HG03520 (cell line): ENCODE measurements at regions not wholly inside any gene's neighbourhood (a gene's known extent, or its start where the extent isn't known, plus 50 kb on each side); places are given as distances from the start of the nearest gene placed in this dataset.

Source experiments
- ATAC-seq: cut with Tn5 transposase; IDR thresholded peaks from one replicate; pipeline ENCODE4 v1.9.1; 2021; ENCODE audit warnings: mild to moderate bottlenecking, moderate library complexity; ENCODE audit not compliant: unreplicated experiment

DNA sequence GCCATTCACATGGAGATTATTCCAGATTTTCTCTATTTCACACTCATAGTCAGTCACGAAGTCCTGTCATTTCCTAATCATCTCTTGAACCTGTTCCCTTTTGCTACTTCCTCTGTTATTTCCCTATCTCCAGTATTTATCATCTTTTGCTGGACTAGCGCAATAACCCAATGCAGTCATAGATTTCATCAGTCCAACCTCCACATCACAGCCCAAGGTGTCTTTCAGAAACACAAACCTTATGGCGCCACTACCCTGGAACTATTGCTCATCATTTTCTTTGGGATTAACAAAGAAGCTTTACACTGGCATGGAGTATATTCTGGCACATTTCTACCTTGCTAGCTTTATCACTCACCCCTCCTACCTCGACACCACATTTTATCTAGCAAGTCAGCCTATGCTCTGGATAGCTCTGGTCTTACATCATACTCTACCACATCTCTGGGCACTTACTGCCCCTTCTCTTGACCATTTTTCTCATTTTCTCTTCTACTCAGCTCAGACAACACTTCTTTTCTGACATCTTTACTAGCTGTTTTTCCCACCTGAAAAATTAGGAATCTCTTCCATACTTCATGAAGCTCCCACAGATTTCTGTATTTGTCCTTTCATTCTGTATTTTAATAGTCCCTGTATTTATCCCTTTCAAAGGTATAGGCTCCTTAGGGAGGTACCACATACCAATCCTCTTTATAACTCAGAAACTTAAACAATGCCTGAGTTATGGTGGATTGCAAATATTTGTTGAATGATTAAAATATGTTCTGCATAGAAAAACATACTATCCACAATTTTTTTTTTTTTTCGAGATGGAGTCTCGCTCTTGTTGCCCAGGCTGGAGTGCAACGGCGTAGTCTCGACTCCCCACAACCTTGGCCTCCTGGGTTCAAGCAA, 534.7 kb downstream of the KLF12 start:
- no peak for ATAC-seq

DNA sequence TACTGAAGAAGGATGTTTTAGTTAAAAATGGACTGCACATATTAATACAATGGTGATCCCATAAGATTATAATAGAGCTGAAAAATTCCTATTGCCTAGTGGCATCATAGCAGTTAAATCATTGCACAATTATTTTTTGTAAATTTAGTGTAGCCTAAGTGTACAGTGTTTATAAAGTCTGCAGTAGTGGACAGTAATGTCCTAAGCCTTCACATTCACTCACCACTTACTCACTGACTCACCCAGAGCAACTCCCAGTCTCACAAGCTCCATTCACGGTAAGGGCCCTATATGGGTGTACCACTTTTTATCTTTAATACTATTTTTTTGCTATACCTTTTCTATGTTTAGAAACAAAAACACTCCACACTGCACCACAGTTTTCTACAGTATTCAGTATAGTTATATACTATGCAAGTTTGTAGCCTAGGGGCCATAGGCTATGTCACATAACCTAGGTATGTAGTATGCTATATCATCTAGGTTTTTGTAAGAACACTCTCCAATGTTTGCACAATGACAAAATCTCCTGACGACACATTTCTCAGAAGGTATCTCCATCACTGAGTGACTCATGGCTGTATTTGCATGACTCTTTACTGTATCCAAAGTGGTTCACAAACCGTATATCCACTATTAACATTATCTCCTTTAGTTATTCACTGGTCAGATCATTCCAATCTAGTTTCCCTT, 536.0 kb downstream of the KLF12 start:
- no peak for ATAC-seq

DNA sequence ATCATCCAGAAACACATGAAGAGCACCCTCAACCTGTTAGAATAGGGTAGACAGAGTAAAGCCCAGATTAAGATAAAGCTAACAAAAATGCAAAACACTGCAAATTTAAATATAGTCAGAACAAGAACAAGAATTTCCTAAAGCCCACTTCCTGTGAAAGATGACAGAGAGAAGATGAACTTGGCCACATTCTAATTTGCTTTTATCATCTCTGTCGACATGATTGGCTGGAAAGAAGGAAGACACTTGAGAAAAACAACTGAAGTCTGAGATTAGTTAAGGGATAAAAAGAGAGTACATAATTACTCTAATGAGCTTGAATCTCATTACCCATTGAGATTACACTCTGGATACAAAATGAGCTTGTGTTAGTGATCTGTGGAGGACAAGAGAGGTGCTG, 537.6 kb downstream of the KLF5 start:
- no peak for ATAC-seq

DNA sequence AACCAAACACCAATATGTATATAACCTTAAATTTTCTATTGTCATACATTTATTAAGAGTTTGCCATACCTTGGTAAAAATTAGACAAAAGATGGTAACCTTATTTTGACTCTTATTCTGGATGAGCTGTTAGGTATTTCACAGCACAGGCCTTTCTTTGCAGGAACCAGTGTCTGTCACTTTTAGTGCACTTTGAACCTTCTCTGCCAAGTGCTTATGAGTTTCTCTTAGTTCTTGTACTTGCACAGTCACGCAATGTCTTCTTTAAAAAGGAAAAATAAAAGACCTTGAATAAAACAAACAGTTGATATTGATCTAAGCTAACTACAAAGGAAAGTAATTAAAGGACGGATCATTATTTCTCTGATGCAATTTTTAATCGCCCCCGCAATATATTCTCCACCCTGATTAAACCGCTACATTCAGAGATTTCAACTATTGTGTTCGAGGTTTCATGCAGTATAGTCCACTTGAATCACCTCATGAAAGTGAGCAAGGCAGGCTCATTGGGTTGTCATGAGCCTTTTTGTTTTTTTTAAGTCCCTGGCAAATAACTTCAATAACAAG, 534.5 kb downstream of the KLF5 start:
- ATAC-seq, result no peak

DNA sequence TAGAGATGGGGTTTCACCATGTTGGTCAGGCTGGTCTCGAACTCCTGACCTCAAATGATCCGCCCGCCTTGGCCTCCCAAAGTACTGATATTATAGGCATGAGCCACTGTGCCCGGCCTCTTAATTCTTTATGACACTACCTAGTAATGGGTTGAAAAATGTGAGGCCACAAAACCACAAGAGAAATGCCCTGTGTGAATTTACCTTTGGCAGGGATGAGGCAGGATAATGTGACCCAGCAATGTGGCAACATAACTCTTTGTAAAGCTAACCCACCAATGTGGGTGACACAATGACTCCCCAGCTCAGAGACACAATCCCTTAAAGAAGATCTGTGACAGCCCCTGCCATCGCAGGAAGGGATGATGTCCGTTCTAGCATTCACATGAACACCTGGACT, 533.1 kb downstream of the KLF5 start:
- ATAC-seq, result no peak

DNA sequence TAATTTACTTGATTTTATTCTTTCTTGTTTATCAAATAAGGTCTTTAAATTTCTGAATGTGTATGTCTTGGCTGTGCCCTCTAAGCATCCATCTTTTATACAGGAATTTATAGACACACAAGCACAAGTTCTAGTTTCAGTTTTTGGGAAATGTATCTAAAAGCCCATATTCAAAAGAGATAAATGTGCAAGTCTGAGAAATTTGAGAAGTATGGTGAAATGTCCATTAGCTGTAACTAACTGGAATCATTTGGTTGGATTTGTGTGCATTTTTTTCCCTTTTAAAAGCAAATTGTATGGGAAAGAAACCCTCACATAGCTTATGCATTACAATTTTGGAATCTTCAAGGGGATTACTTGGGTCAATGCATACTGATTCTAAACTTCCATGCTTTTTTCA, 532.0 kb downstream of the KLF5 start:
- no peak for ATAC-seq

DNA sequence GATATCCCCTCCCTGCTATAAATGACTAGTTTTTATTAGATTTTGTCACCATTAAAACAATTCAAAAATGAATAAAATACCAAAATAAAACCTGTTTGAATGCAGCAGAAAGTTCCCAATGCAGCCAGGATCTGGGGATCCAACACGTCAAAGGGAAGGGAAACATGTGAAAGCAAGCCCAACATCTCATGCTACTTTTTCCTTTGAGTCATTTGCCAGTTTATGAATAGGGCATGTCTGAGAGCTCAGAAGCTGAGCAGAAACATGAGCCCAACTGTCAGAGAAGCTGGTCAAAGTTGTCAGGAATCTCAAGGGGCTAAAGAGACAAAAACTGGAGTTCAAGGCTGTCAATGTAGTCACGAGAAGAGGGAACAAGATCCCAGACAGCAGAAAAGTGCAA, 526.4 kb downstream of the KLF5 start:
- ATAC-seq, result no peak

DNA sequence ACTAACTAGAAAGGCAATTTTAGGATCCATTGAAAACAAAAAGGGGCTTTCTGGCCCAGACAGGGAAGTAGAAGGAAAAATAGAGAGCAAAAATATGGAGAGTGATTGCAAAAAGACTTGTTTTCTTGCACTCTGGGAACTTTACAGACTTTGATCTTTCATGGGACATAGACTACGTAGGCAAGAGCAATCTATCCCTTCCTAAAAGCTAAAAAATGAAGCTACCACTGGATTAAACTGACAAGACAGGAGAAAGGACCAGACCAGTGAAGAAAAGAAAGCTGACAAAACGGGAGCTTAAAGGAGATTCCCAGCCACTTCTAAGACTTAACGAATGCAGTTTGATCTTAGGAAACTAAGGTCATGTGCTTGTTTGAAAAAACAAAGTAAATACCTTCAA, 524.5 kb downstream of the KLF5 start:
- ATAC-seq, result no peak

DNA sequence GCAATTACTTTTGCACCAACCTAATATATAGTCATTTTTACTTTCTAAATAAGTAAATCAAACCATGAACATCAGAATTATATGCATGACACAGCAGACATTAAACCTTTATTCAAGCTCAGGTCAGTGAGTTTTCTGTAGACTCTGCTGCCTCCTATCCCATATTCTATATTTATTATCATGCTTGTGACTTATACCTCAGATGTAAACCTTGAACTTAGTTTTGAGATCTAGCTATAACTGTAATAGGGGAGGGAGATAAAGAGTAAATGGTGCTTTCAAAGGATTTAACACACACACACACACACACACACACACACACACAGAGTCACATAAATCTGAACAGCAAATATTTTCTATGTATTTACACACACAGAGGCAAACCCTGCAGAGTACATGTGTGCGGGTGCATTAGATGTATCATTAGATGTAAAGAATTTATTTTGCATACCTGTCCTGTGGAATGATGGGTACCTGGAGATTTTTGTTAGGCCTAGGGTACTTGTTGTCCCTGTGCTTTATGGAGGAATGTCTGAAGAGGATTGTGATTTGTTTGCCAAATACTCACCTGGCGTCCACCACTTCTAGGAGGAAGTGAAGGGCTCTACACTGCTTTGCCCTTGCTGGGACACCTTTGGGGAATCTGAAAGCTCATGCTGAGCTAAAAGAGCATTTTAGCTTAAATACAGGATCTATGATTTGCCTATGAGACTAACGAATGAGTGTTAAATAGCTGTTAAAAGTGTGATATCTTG, 521.9 kb downstream of the KLF5 start:
- ATAC-seq, result no peak

DNA sequence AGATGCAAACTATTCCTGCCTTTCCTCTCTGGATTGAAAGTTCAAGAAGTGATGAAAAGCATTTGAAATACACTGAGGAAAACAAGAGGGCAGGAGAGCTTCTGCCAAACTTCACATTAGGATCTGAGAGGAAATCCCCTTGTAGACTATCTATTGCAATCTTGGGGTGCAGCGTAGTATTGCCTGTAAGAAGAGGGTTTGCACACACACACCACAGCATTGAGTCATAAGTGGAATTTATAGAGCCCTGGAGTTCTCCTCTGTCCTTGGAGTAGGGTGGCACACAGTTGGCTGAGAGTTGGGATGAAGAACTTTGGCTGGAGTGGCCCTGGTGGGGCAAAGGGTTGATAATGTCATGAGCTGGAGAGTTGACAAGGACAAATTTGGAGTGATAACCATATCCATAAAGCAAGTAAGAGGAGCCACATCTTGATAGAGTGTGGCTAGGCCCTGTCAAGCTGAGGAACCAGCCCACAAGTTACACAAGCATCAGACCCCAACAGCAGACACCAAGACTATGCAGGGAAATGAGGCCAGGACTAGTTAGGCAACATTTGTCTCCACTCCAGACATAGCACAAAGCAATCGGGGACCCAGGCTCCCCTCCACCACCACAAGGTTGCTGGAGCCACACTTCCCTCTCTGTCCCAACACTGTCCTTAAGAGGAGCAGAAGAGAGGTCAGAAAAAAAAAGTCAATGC, 520.9 kb downstream of the KLF5 start:
- no peak for ATAC-seq

DNA sequence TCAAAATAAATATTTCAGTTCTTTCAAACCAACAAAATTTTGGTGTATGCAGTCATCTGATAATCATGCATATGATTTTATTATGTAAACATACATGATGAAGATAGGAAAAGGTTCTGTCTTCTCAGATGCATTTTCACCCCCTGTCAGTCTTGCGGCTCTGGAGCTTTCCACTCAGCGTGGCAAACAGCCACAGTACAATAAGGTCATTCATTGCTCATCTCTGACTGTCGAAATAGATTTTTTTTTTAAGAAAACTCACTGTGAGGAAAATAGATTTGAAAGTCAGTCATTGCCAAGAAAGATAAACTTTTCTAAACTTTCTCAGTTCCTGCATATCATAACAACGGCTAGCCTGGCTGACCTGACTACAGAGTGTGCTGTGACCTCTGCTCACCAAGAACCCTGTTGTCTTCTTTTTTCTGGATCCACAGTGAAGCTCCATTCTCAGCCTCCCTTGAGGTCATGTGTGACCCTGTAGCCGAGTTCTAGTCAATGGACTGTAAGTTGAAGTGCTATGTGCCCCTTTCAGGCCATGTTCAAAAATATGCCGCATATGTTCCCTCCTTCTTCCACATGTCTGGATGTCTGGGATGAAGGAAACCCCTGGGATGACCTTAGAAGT, 519.6 kb downstream of the KLF5 start:
- no peak for ATAC-seq

DNA sequence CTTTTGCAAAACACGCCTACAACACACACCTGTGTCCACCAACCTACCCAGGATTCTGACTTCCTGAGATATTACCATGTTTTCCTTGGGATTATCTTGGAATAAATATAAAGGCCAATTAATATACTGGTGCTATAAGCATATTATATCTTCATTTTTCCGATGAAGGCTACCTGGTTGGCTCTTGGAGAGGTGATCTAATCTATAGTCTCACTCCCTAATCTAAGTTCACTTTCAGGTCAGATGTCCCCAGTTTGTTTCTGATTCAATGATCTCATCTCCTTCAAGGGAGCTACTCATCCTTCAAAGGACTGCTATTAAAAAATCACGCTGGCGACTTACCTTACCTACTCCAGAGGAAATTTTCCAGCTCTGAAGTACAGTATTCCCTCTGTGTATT, 517.5 kb downstream of the KLF5 start:
- ATAC-seq, result no peak

DNA sequence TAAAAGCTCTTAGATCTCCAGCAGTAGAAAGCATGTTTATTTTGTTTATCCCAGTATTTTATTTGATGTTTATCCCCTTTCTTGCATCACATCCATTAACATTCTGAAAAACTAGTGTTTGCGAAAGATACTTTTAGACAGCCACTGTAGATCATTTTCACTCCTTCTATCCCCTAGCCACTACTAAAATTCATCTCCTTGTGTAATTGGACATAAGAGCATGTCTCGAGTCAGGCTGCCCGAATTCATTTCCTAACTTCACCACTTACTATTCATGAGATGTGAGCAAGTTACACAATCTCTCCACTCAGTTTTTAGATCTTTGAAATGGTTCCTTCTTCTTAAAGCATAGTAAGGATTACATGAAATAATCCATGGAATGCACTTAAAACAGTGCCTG, 514.0 kb downstream of the KLF5 start:
- ATAC-seq, result no peak

DNA sequence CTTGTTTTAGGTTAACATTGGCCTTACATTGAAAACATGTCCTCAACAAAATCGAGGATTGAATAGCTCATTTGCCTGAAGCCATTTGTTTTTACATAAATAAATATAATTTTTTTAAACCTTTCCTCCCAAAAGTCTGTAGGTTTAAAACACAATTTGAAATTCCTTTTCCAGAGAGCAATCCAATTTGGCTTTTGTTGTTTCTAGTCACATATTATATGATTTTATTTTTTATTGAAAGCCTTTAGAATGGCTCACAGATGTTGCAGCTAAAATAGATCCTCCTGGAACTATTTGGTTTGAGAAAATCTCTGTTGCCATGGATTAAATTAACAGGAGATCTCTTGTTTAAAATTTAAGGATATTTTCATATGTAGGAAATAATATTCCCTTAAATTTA, 512.6 kb downstream of the KLF5 start:
- ATAC-seq, result no peak

DNA sequence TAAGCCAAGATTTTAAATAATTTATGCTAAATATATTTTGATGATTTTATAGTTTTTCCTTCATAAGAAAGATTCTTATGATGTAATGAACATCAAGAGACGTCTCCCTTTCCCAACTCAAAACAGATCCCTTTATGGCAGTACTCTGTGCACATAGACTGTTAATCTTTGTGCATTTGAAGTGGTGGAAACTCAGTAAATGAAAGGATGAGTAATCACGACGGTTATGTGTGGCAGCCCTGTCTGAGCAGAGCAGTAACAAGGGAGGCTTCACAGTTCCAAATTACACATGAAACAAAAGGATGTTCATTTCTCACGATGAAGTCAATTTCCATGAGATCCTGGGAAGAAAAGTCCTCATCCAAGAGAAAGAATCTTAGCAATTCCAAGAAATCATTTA, 498.1 kb downstream of the KLF5 start:
- ATAC-seq, result no peak

DNA sequence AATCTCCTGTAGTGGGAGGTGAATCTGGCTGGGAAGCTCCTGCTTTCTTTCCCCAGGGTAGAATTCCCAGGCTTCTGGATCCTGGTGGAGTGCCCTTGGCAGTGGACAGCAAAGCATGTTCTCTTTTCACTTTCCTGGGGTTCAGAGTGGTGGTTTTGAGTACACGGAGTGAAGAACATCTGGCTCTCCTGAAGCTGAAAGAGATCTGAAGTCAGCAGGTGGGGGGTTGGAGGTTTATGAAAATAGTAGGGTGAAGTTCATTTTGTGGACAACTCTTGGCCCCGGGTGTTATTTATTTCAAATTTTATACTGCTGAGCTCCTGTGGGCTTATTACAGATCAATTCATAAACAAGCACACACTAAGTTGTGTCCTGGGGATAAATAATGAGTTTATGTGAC, 497.3 kb downstream of the KLF5 start:
- no peak for ATAC-seq

DNA sequence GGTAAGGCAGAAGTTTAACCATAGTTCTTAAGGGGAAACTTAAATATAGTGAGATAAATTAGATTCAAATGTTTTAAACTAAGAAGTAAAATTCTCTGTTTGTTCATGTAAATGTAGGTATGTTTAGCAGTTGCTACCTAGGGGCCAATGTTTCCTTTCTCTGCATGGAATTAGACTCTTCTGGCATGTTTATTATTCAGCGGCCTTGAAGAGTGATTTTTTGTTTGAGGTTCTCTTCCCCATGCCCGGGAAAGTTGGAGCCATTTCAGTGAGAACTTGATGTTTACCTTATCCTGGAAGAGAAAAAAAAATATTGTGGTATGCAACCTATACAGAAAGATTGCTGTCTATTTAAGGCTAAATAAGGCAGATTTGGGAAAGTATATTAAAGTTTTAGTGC, 492.9 kb downstream of the KLF5 start:
- no peak for ATAC-seq

DNA sequence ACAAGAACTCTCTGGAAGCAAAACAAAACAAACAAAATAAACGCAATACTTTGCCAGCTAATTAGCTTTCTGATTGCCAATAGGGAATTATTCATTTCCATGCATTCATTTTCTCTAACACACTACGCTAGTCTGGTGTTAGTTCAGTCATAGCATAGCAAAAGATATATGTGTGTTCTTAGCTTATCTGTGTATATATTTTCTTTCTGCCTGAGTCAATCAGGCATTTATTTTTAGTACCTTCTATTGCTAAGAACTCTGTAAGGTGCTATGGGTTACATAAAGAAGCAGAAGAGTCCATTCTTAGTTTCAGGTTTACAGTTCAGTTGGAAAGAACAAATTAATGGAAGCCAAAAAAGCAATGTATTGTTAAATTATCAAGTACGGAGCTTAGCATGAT, 490.9 kb downstream of the KLF5 start:
- ATAC-seq, result no peak

DNA sequence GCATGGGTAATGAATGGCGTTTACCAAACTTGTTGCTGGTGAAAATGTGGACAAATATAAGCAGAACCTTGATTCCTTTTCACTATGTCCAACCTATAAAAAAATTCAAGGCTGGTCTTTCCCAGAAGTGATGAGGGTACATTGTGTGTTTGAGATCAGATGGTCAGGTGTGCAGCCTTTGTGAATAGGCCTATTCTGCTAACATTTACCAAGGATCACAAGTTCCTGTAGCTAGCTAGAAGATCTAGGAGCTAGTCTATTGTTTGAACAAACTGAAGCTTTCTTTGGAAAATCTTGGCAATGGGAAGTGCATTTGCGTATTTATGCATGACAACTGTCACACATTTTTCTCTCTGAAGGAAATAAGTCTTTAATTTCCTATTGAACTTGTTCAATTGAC, 489.6 kb downstream of the KLF5 start:
- ATAC-seq, result no peak

DNA sequence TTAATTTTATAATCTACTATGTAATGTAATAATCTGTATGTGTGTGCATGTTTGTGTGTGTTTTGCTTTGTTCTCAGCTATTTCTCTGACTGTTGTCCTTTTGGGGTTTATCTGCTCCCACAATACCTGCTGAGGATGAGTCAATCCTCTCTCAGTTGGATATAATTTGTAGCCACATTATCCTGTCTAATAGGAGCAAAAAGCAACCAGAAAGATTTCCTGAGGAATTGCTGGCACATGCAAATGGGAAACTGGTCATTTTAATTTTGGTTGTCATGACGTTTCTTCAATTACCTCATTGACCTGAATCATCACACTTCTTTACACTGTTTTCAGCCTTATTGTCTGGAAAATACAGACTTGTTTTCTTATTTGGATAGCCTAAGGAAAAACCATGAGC, 488.4 kb downstream of the KLF5 start:
- no peak for ATAC-seq
